Mesenchymal stem cell (in vitro differentiated cells and primary cell): ENCODE measurements at regions not wholly inside any gene's neighbourhood (a gene's known extent, or its start where the extent isn't known, plus 50 kb on each side); places are given as distances from the start of the nearest gene placed in this dataset.

Experiments used
- DNase-seq: peaks from one replicate; pipeline ENCODE4 v3.0.0-alpha.2; 2013
- H2AFZ ChIP-seq: one replicate; pipeline ENCODE4 v1.6.1; 2013; ENCODE audit warnings: low read depth, mild to moderate bottlenecking, control low read depth, inconsistent platforms, low read length, moderate library complexity
- H2AK5ac ChIP-seq: 2 replicates; pipeline ENCODE4 v1.6.1; 2013; ENCODE audit warnings: low read length, moderate library complexity, mild to moderate bottlenecking, inconsistent platforms; ENCODE audit not compliant: severe bottlenecking
- H2BK120ac ChIP-seq: one replicate; pipeline ENCODE4 v1.6.1; 2013; ENCODE audit warnings: low read depth, mild to moderate bottlenecking, inconsistent platforms, low read length, moderate library complexity
- H2BK12ac ChIP-seq, 2 experiments: one replicate each; pipeline ENCODE4 v1.6.1; 2013; ENCODE audit warnings: inconsistent platforms in 2 of 2, low read length in 2 of 2, mild to moderate bottlenecking in 2 of 2, moderate library complexity in 2 of 2, control low read depth in 1 of 2
- H2BK15ac ChIP-seq: one replicate; pipeline ENCODE4 v1.6.1; 2013; ENCODE audit warnings: mild to moderate bottlenecking, low read depth, inconsistent platforms; ENCODE audit not compliant: poor library complexity, severe bottlenecking
- H2BK5ac ChIP-seq: 2 replicates; pipeline ENCODE4 v1.6.1; 2013; ENCODE audit warnings: low read depth, mild to moderate bottlenecking, low read length, control low read depth, inconsistent platforms; ENCODE audit not compliant: poor library complexity, severe bottlenecking
- H3K14ac ChIP-seq, 2 experiments: one replicate each; pipeline ENCODE4 v1.6.1; 2013; ENCODE audit warnings: inconsistent platforms in 2 of 2, low read length in 2 of 2, control low read depth in 1 of 2, mild to moderate bottlenecking in 1 of 2, moderate library complexity in 1 of 2
- H3K18ac ChIP-seq, 2 experiments: one replicate each; pipeline ENCODE4 v1.6.1; 2013; ENCODE audit warnings: inconsistent platforms in 2 of 2, low read length in 2 of 2, control low read depth in 1 of 2, low read depth in 1 of 2, mild to moderate bottlenecking in 1 of 2
- H3K23ac ChIP-seq, 2 experiments: one replicate each; pipeline ENCODE4 v1.6.1; 2013; ENCODE audit warnings: inconsistent platforms in 2 of 2, low read length in 2 of 2, mild to moderate bottlenecking in 2 of 2, moderate library complexity in 2 of 2, control low read depth in 1 of 2
- H3K27ac ChIP-seq: 2 replicates; pipeline ENCODE4 v1.5.1; 2013; ENCODE audit warnings: mild to moderate bottlenecking, moderate library complexity, low read length, control low read depth, inconsistent platforms; ENCODE audit not compliant: poor library complexity, severe bottlenecking
- H3K27me3 ChIP-seq, 2 experiments: 2 replicates each; pipeline versions ENCODE4 v1.6.1 to v1.7.0; 2013; ENCODE audit warnings: low read length in 2 of 2, mild to moderate bottlenecking in 2 of 2, moderate library complexity in 2 of 2, control low read depth in 1 of 2, inconsistent platforms in 1 of 2; ENCODE audit not compliant: control insufficient read depth in 1 of 2, insufficient read depth in 1 of 2
- H3K36me3 ChIP-seq, 2 experiments: 2 replicates each; pipeline versions ENCODE4 v1.6.1 to v1.7.0; 2013; ENCODE audit warnings: low read length in 2 of 2, control low read depth in 1 of 2, inconsistent platforms in 1 of 2, low read depth in 1 of 2, mild to moderate bottlenecking in 1 of 2; ENCODE audit not compliant: insufficient read depth in 2 of 2, control insufficient read depth in 1 of 2
- H3K4ac ChIP-seq, 2 experiments: one replicate each; pipeline ENCODE4 v1.6.1; 2013; ENCODE audit warnings: inconsistent platforms in 2 of 2, low read length in 2 of 2, mild to moderate bottlenecking in 2 of 2, moderate library complexity in 2 of 2, control low read depth in 1 of 2, low read depth in 1 of 2
- H3K4me1 ChIP-seq: 2 replicates; pipeline ENCODE4 v1.6.1; 2013; ENCODE audit warnings: low read depth, low read length, control low read depth; ENCODE audit not compliant: control insufficient read depth, insufficient read depth
- H3K4me2 ChIP-seq: 2 replicates; pipeline ENCODE4 v1.6.1; 2013; ENCODE audit warnings: low read length, mild to moderate bottlenecking, inconsistent platforms; ENCODE audit not compliant: poor library complexity, severe bottlenecking
- H3K4me3 ChIP-seq, 2 experiments: 2 replicates each; pipeline versions ENCODE4 v1.5.1 to v1.7.0; 2013; ENCODE audit warnings: low read length in 2 of 2, mild to moderate bottlenecking in 2 of 2, control low read depth in 1 of 2, low read depth in 1 of 2; ENCODE audit not compliant: insufficient read depth in 1 of 2
- H3K79me1 ChIP-seq: replicated peaks from 2 replicates; pipeline ENCODE4 v1.6.1; 2013; ENCODE audit warnings: mild to moderate bottlenecking, control low read depth, low read length, inconsistent platforms; ENCODE audit not compliant: poor library complexity, severe bottlenecking
- H3K9ac ChIP-seq: 2 replicates; pipeline ENCODE4 v1.7.0; 2013; ENCODE audit warnings: mild to moderate bottlenecking, low read length, moderate library complexity
- H3K9me3 ChIP-seq: 2 replicates; pipeline ENCODE4 v1.7.0; 2013; ENCODE audit warnings: mild to moderate bottlenecking, low read length; ENCODE audit not compliant: control insufficient read depth
- H4K8ac ChIP-seq: one replicate; pipeline ENCODE4 v1.6.1; 2013; ENCODE audit warnings: inconsistent platforms, mild to moderate bottlenecking, low read length, moderate library complexity
- H4K91ac ChIP-seq: one replicate; pipeline ENCODE4 v1.6.1; 2013; ENCODE audit warnings: mild to moderate bottlenecking, low read length, inconsistent platforms
- WGBS: methylation state at CpG from one replicate; pipeline ENCODE4 v1.1.7; 2013; ENCODE audit warnings: mixed read lengths; 5-methylcytosine and 5-hydroxymethylcytosine counted together

DNA sequence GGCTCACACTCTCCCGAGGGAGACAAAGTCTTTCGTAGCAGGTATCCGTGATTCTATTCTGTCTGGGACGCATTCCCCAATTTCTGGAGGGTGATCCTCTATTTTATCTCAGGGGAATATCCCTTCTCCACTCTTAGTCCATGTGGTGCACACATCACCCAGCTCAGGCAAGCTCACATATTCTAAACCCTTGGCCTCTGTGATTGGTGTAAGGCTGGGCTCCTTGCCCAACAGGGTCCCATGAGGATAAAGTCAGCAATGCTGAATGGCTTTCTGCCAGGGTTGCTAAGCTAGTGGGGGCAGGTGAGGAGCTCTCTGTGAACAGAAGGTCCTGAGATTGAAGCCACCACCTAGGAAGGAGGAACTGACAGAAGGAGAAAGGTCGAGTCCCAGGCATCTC lies 137.2 kb downstream of the CDH26 start:
- H3K9ac ChIP-seq, result no peak overlapping the region
- peaks cover 31% of the 10 kb centered on the region for H3K9me3 ChIP-seq
- 69% methylated on average over 5 of the region's 5 CpGs for WGBS

DNA sequence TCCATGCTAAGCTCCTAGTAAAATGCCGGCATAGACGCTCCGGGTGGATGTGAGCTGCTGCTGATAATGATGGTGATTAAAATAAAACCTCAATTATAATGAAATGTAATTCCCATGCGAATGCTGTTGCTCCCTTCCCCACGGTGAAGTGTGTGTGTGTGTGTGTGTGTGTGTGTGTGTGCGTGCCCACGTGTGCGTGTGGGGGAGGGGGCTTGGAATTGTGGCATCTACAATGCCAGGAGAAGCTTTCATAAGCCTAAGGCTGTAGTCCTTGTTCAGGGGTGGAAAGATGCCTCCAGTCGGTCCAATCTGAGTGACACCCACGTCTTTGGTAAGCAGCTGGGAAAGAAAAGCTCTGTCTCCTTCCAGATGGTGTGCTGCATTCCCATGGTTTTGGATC lies 137.9 kb downstream of the CDH26 start:
- Histone ChIP-seq H3K36me3 (no peaks in the 10 kb centered on the region), H3K14ac (no peak overlapping the region), H4K91ac (no peak overlapping the region), H2BK5ac (no peak overlapping the region), H3K9ac (no peak overlapping the region), H3K27ac (no peak overlapping the region), H3K18ac (no peak overlapping the region), H2AFZ (no peak overlapping the region), H2BK15ac (no peak overlapping the region), H2AK5ac (no peak overlapping the region), H3K9me3 (peaks cover 31% of the 10 kb centered on the region), H3K23ac (no peak overlapping the region), H3K4me1 (no peaks in the 10 kb centered on the region), H3K27me3 (peaks cover 0 to 11% of the 10 kb centered on the region in 2 experiments), H3K4me3 (no peak overlapping the region), H3K79me1 (no peaks in the 10 kb centered on the region), H3K4me2 (no peak overlapping the region), H4K8ac (no peak overlapping the region), H2BK12ac (no peak overlapping the region), H3K4ac (no peak overlapping the region), H2BK120ac (no peak overlapping the region)
- 84% methylated on average over 10 of the region's 10 CpGs for WGBS
- no peak for DNase-seq

More for the DNA sequence above, 137.2 kb downstream of the CDH26 start:
- Histone ChIP-seq H3K4ac (no peak overlapping the region), H4K91ac (no peak overlapping the region), H3K27ac (no peak overlapping the region), H3K23ac (no peak overlapping the region), H3K4me1 (no peaks in the 10 kb centered on the region), H3K36me3 (no peaks in the 10 kb centered on the region), H3K18ac (no peak overlapping the region), H2BK15ac (no peak overlapping the region), H2AFZ (no peak overlapping the region), H2AK5ac (no peak overlapping the region), H4K8ac (no peak overlapping the region), H2BK120ac (no peak overlapping the region), H3K79me1 (no peaks in the 10 kb centered on the region), H3K27me3 (peaks cover 0 to 14% of the 10 kb centered on the region in 2 experiments), H2BK5ac (no peak overlapping the region), H2BK12ac (no peak overlapping the region), H3K4me2 (no peak overlapping the region), H3K14ac (no peak overlapping the region), H3K4me3 (no peak overlapping the region)
- DNase-seq, result no peak

DNA sequence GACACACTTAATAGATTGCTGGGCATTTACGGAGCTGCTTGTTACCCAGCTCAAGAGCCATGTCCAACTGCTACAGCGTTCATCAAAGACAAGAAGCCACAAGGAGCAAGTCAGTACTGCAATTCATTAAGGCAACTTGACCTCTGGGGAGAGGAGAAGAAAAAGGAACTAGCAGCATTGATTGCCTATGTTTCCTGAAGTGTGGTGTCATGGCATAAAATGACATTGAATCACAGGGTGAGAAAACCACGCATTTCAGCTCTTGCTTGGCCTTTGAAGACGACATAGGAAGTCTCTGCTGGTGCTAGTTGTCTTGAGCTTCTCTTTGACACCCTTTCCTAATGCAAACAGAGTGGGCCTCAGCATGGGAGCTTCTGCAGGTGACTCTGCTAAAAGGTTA lies 139.1 kb downstream of the CDH26 start:
- no peak overlapping the region for H2BK15ac ChIP-seq
- no peak overlapping the region for H2BK120ac ChIP-seq
- peaks cover 30% of the 10 kb centered on the region for H3K9me3 ChIP-seq
- no peaks in the 10 kb centered on the region for H3K4me1 ChIP-seq
- no peak overlapping the region for H2AFZ ChIP-seq
- peaks cover 0 to 11% of the 10 kb centered on the region in 2 experiments for H3K27me3 ChIP-seq
- no peak overlapping the region for H4K91ac ChIP-seq
- DNase-seq, result no peak
- H4K8ac ChIP-seq, result no peak overlapping the region
- no peaks in the 10 kb centered on the region for H3K36me3 ChIP-seq
- H3K27ac ChIP-seq, result no peak overlapping the region
- H3K23ac ChIP-seq, result no peak overlapping the region
- no peak overlapping the region for H3K18ac ChIP-seq
- H2BK5ac ChIP-seq, result no peak overlapping the region
- H3K4ac ChIP-seq, result no peak overlapping the region
- H3K4me2 ChIP-seq, result no peak overlapping the region
- H2BK12ac ChIP-seq, result no peak overlapping the region
- no peak overlapping the region for H3K14ac ChIP-seq
- H3K79me1 ChIP-seq, result no peaks in the 10 kb centered on the region
- no peak overlapping the region for H3K9ac ChIP-seq
- H2AK5ac ChIP-seq, result no peak overlapping the region
- no peak overlapping the region for H3K4me3 ChIP-seq
- 64% methylated on average over 4 of the region's 4 CpGs for WGBS

DNA sequence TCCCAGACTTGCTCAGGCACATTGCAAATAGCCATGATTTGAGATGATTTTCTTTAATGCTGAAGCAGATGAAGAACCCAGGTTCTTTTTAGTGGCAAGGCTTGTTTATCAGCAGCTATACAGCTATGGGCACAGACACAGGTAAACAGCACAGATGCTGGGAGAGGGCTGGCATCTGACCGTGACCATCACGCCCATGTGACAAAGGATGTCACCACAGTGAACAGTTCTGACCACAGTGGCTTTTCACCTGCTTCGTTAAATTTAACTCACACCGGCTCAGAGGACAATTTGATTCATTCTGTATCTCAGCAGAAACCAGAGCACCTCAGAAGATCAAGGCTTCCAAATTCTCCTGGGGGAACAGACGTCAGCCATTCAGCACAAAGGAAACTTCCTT lies 142.6 kb downstream of the CDH26 start:
- no peak overlapping the region for H3K18ac ChIP-seq
- H3K79me1 ChIP-seq, result no peaks in the 10 kb centered on the region
- H4K91ac ChIP-seq, result no peak overlapping the region
- 82% methylated on average over 4 of the region's 5 CpGs for WGBS
- H3K4me3 ChIP-seq, result no peak overlapping the region
- H3K27me3 ChIP-seq, result peaks cover 0 to 15% of the 10 kb centered on the region in 2 experiments
- no peak overlapping the region for H2BK12ac ChIP-seq
- H3K4me2 ChIP-seq, result no peak overlapping the region
- H3K14ac ChIP-seq, result no peak overlapping the region
- no peak overlapping the region for H3K4ac ChIP-seq
- no peak overlapping the region for H2BK5ac ChIP-seq
- no peaks in the 10 kb centered on the region for H3K4me1 ChIP-seq
- DNase-seq, result no peak
- no peak overlapping the region for H4K8ac ChIP-seq
- no peaks in the 10 kb centered on the region for H3K36me3 ChIP-seq
- H2AFZ ChIP-seq, result no peak overlapping the region
- no peak overlapping the region for H3K27ac ChIP-seq
- no peak overlapping the region for H3K9ac ChIP-seq
- H2BK120ac ChIP-seq, result no peak overlapping the region
- no peak overlapping the region for H2AK5ac ChIP-seq
- peaks cover 7% of the 10 kb centered on the region for H3K9me3 ChIP-seq
- no peak overlapping the region for H3K23ac ChIP-seq
- H2BK15ac ChIP-seq, result no peak overlapping the region
